ENCODE measurements at regions not wholly inside any gene's neighbourhood (a gene's known extent, or its start where the extent isn't known, plus 50 kb on each side); places are given as distances from the start of the nearest gene placed in this dataset.

GRCh38 chr13:90696656-90697055 is 650.8 kb upstream of the MIR17HG start:
- TF ChIP-seq CTCF (IDR thresholded peaks at IDR 0.05) (no peak), POLR2A (IDR thresholded peaks at IDR 0.05; ENCODE audit: low read length) (no peak), RFX5 (IDR thresholded peaks at IDR 0.05) (no peak), EP300 (IDR thresholded peaks at IDR 0.05) (no peak), BHLHE40 (IDR thresholded peaks at IDR 0.05; ENCODE audit: low read depth, low read length) (no peak), JUN (IDR thresholded peaks at IDR 0.05) (no peak), CEBPB (IDR thresholded peaks at IDR 0.05) (no peak), PHF8 (IDR thresholded peaks at IDR 0.05; ENCODE audit: borderline replicate concordance, low read depth) (no peak), POLR2AphosphoS2 (conservative IDR thresholded peaks at IDR 0.05; ENCODE audit: low read length) (no peak)
- TF ChIP-seq, protein P1, sequence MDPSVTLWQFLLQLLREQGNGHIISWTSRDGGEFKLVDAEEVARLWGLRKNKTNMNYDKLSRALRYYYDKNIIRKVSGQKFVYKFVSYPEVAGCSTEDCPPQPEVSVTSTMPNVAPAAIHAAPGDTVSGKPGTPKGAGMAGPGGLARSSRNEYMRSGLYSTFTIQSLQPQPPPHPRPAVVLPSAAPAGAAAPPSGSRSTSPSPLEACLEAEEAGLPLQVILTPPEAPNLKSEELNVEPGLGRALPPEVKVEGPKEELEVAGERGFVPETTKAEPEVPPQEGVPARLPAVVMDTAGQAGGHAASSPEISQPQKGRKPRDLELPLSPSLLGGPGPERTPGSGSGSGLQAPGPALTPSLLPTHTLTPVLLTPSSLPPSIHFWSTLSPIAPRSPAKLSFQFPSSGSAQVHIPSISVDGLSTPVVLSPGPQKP (IDR thresholded peaks at IDR 0.05; ENCODE audit: low read depth, low read length), result no peak
